H1 (cell line): ENCODE measurements at regions not wholly inside any gene's neighbourhood (a gene's known extent, or its start where the extent isn't known, plus 50 kb on each side); places are given as distances from the start of the nearest gene placed in this dataset.

ENCODE experiments used
- CTCF ChIA-PET: fragments of 300-600 bp; sonication (Branson Sonifier 250); formaldehyde crosslinking; loops from one replicate; lab custom pipeline; 2021; ENCODE audit not compliant: partially characterized antibody; lab: Charles Lee
- POLR2A ChIA-PET: fragments of 300-600 bp; sonication (Branson Sonifier 250); formaldehyde crosslinking; loops from one replicate; lab custom pipeline; 2021; ENCODE audit warnings: inconsistent platforms; ENCODE audit not compliant: partially characterized antibody; lab: Charles Lee
- DNase-seq, 2 experiments: peaks; one replicate each; pipeline versions ENCODE4 v3.0.0 to v3.0.0-alpha.2; 2010 to 2022; ENCODE audit warnings: low spot score in 2 of 2, low read depth in 1 of 2, mixed read lengths in 1 of 2
- FAIRE-seq: peaks from 2 replicates; lab custom pipeline; 2011; peaks lifted over from hg19 to GRCh38; lab: Jason Lieb, UNC
- H2AFZ ChIP-seq: 2 replicates; pipeline ENCODE4 v1.8.1; 2012; ENCODE audit warnings: low read length, inconsistent platforms
- H2AK5ac ChIP-seq: 2 replicates; pipeline ENCODE4 v1.6.1; 2013; ENCODE audit warnings: low read depth, low read length
- H2BK120ac ChIP-seq: replicated peaks from 2 replicates; pipeline ENCODE3; 2013; ENCODE audit warnings: low read depth, low read length, inconsistent platforms
- H2BK12ac ChIP-seq: 2 replicates; pipeline ENCODE4 v1.6.1; 2013; ENCODE audit warnings: low read depth, low read length
- H2BK15ac ChIP-seq: 2 replicates; pipeline ENCODE4 v1.6.1; 2013; ENCODE audit warnings: low read length
- H2BK20ac ChIP-seq: 2 replicates; pipeline ENCODE4 v1.6.1; 2013; ENCODE audit warnings: low read length
- H2BK5ac ChIP-seq: 2 replicates; pipeline ENCODE4 v1.6.1; 2013; ENCODE audit warnings: low read depth, low read length
- H3K14ac ChIP-seq: 2 replicates; pipeline ENCODE4 v1.6.1; 2013; ENCODE audit warnings: inconsistent platforms; ENCODE audit not compliant: insufficient read length
- H3K18ac ChIP-seq: 2 replicates; pipeline ENCODE4 v1.6.1; 2013; ENCODE audit warnings: low read length; ENCODE audit errors: extremely low read depth
- H3K23ac ChIP-seq: 2 replicates; pipeline ENCODE4 v1.6.1; 2013; ENCODE audit warnings: inconsistent platforms; ENCODE audit not compliant: insufficient read length
- H3K23me2 ChIP-seq: 2 replicates; pipeline ENCODE4 v1.6.1; 2013; ENCODE audit warnings: low read depth, low read length
- H3K27ac ChIP-seq: 2 replicates; pipeline ENCODE4 v1.6.1; 2011; ENCODE audit warnings: low read depth, low read length, inconsistent platforms
- H3K27me3 ChIP-seq, 4 experiments: replicated peaks in 1 of 4; 1 replicate in 1 of 4; 2 replicates in 3 of 4; pipeline versions ENCODE4 v1.6.1 to v1.8.1; 2011 to 2013; ENCODE audit warnings: low read length in 3 of 4, mild to moderate bottlenecking in 3 of 4, inconsistent platforms in 2 of 4, mixed read lengths in 2 of 4, moderate library complexity in 1 of 4; ENCODE audit not compliant: control insufficient read depth in 3 of 4, insufficient read depth in 3 of 4; ENCODE audit errors: extremely low read depth in 1 of 4
- H3K36me3 ChIP-seq, 4 experiments: 2 replicates each; pipeline versions ENCODE4 v1.6.1 to v1.8.1; 2011 to 2013; ENCODE audit warnings: mild to moderate bottlenecking in 4 of 4, low read length in 3 of 4, moderate library complexity in 2 of 4, control low read depth in 1 of 4, inconsistent platforms in 1 of 4; ENCODE audit not compliant: insufficient read depth in 4 of 4, control insufficient read depth in 2 of 4
- H3K4ac ChIP-seq: replicated peaks from 2 replicates; pipeline ENCODE3; 2013; ENCODE audit warnings: low read length, low read depth, mixed read lengths, inconsistent platforms; ENCODE audit not compliant: insufficient read length
- H3K4me1 ChIP-seq, 4 experiments: replicated peaks in 1 of 4; 1 replicate in 1 of 4; 2 replicates in 3 of 4; pipeline versions ENCODE4 v1.6.1 to v1.8.1; 2011 to 2013; ENCODE audit warnings: low read length in 3 of 4, inconsistent platforms in 2 of 4, mixed read lengths in 1 of 4; ENCODE audit not compliant: insufficient read depth in 4 of 4, control insufficient read depth in 3 of 4
- H3K4me2 ChIP-seq, 2 experiments: 2 replicates each; pipeline versions ENCODE4 v1.6.1 to v1.8.1; 2011 to 2013; ENCODE audit warnings: low read depth in 2 of 2, low read length in 2 of 2, control low read depth in 1 of 2, inconsistent platforms in 1 of 2, mild to moderate bottlenecking in 1 of 2; ENCODE audit not compliant: insufficient read depth in 1 of 2
- H3K4me3 ChIP-seq, 4 experiments: fragments of 200-600, 300-600 bp in 1 of 4; sonication (generic), shearing (Covaris generic), sonication (Bioruptor Twin) in 1 of 4; 2 replicates each; pipeline versions ENCODE4 v1.5.1 to v1.8.1; 2011 to 2016; ENCODE audit warnings: low read length in 4 of 4, low read depth in 3 of 4, control low read depth in 2 of 4, inconsistent platforms in 2 of 4, mild to moderate bottlenecking in 2 of 4, mixed read lengths in 1 of 4, moderate library complexity in 1 of 4; ENCODE audit not compliant: insufficient read depth in 2 of 4; ENCODE audit errors: extremely low read depth in 1 of 4
- H3K56ac ChIP-seq: replicated peaks from 2 replicates; pipeline ENCODE3; 2013; ENCODE audit warnings: low read depth, mild to moderate bottlenecking, mixed read lengths, low read length, inconsistent platforms; ENCODE audit not compliant: insufficient read length
- H3K79me1 ChIP-seq: 2 replicates; pipeline ENCODE4 v1.6.1; 2013; ENCODE audit warnings: low read depth, low read length, control low read depth
- H3K79me2 ChIP-seq, 2 experiments: 2 replicates each; pipeline versions ENCODE4 v1.6.1 to v1.8.1; 2012 to 2013; ENCODE audit warnings: low read length in 2 of 2, mild to moderate bottlenecking in 2 of 2, inconsistent platforms in 1 of 2; ENCODE audit not compliant: insufficient read depth in 2 of 2, control insufficient read depth in 1 of 2
- H3K9ac ChIP-seq, 4 experiments: replicated peaks in 1 of 4; 1 replicate in 1 of 4; 2 replicates in 3 of 4; pipeline versions ENCODE4 v1.6.1 to v1.8.1; 2011 to 2013; ENCODE audit warnings: low read depth in 3 of 4, low read length in 3 of 4, control low read depth in 2 of 4, mild to moderate bottlenecking in 2 of 4, moderate library complexity in 2 of 4, inconsistent platforms in 1 of 4; ENCODE audit errors: extremely low read depth in 1 of 4
- H3K9me3 ChIP-seq, 2 experiments: 2 replicates each; pipeline versions ENCODE4 v1.6.1 to v1.8.1; 2012 to 2013; ENCODE audit warnings: mild to moderate bottlenecking in 2 of 2, moderate library complexity in 2 of 2, control low read depth in 1 of 2, inconsistent platforms in 1 of 2, low read depth in 1 of 2, low read length in 1 of 2, mixed read lengths in 1 of 2; ENCODE audit not compliant: insufficient read depth in 2 of 2
- H4K20me1 ChIP-seq, 2 experiments: replicated peaks in 1 of 2; 2 replicates each; pipeline versions ENCODE3 to v1.8.1; 2011 to 2013; ENCODE audit warnings: inconsistent platforms in 2 of 2, low read length in 2 of 2, mild to moderate bottlenecking in 1 of 2; ENCODE audit not compliant: insufficient read depth in 2 of 2, control insufficient read depth in 1 of 2
- H4K5ac ChIP-seq: 2 replicates; pipeline ENCODE4 v1.6.1; 2013; ENCODE audit warnings: low read length, low read depth, mixed read lengths, inconsistent platforms; ENCODE audit not compliant: insufficient read length
- H4K8ac ChIP-seq: 2 replicates; pipeline ENCODE4 v1.8.0; 2013; ENCODE audit warnings: mild to moderate bottlenecking, moderate library complexity, low read length, inconsistent platforms; ENCODE audit not compliant: insufficient read depth; ENCODE audit errors: extremely low read depth
- H4K91ac ChIP-seq: replicated peaks from 2 replicates; pipeline ENCODE3; 2013; ENCODE audit warnings: low read length, mixed read lengths, inconsistent platforms; ENCODE audit not compliant: insufficient read length
- ASH2L ChIP-seq: fragments of 200-600, 300-600 bp; sonication (generic); IDR thresholded peaks from one replicate; pipeline ENCODE4 v1.7.1; 2017; ENCODE audit warnings: low read length
- BACH1 ChIP-seq: IDR thresholded peaks from 2 replicates; pipeline ENCODE4 v1.6.1; 2012; ENCODE audit warnings: low read length, improper control_type of control experiment
- CREB1 ChIP-seq: IDR thresholded peaks from 2 replicates; pipeline ENCODE4 v1.6.1; 2012; ENCODE audit warnings: inconsistent platforms
- EP300 ChIP-seq, 2 experiments: IDR thresholded peaks; 1 replicate in 1 of 2; 2 replicates in 1 of 2; pipeline ENCODE4 v1.6.1; 2011 to 2012; ENCODE audit warnings: low read depth in 2 of 2, low read length in 2 of 2, mild to moderate bottlenecking in 2 of 2, borderline replicate concordance in 1 of 2, inconsistent platforms in 1 of 2, moderate library complexity in 1 of 2
- KDM1A ChIP-seq: fragments of 200-600, 300-600 bp; sonication (generic); IDR thresholded peaks from 2 replicates; pipeline ENCODE4 v1.7.1; 2016; ENCODE audit warnings: mild to moderate bottlenecking, low read length, borderline replicate concordance
- KDM5A ChIP-seq: fragments of 200-600 bp; IDR thresholded peaks from 2 replicates; pipeline ENCODE4 v1.7.1; 2012; ENCODE audit warnings: mild to moderate bottlenecking, low read length, inconsistent platforms, mixed read lengths
- SIN3A ChIP-seq, 2 experiments: IDR thresholded peaks in 1 of 2; conservative IDR thresholded peaks in 1 of 2; 2 replicates each; pipeline ENCODE4 v1.6.1; 2011 to 2012; ENCODE audit warnings: low read length in 2 of 2, improper control_type of control experiment in 1 of 2, low read depth in 1 of 2, mild to moderate bottlenecking in 1 of 2
- SUZ12 ChIP-seq: fragments of 200-600 bp; sonication (generic); IDR thresholded peaks from 2 replicates; pipeline ENCODE4 v1.6.1; 2012; ENCODE audit warnings: mild to moderate bottlenecking, inconsistent platforms, low read length, moderate library complexity, mixed read lengths
- TAF7 ChIP-seq: optimal IDR thresholded peaks from 2 replicates; pipeline ENCODE3; 2011; ENCODE audit warnings: low read depth, mild to moderate bottlenecking, inconsistent platforms, low read length, moderate library complexity, borderline replicate concordance
- WGBS, 2 experiments: shearing (Covaris generic) in 1 of 2; methylation state at CpG; one replicate each; pipeline versions ENCODE4 v1.1.6 to v1.1.7; 2013 to 2015; ENCODE audit warnings: low lambda C conversion rate in 2 of 2, mixed read lengths in 2 of 2, inconsistent platforms in 1 of 2, low coverage in 1 of 2, missing lambda C conversion rate in 1 of 2; ENCODE audit not compliant: insufficient replicate concordance in 2 of 2, insufficient coverage in 1 of 2, insufficient read length in 1 of 2; ENCODE audit errors: extremely low coverage in 1 of 2, missing lambda C conversion rate in 1 of 2; 5-methylcytosine and 5-hydroxymethylcytosine counted together
- TF ChIP-seq, protein P1 (sequence below): IDR thresholded peaks from 2 replicates; pipeline ENCODE4 v1.6.1; 2012; ENCODE audit warnings: inconsistent platforms

DNA sequence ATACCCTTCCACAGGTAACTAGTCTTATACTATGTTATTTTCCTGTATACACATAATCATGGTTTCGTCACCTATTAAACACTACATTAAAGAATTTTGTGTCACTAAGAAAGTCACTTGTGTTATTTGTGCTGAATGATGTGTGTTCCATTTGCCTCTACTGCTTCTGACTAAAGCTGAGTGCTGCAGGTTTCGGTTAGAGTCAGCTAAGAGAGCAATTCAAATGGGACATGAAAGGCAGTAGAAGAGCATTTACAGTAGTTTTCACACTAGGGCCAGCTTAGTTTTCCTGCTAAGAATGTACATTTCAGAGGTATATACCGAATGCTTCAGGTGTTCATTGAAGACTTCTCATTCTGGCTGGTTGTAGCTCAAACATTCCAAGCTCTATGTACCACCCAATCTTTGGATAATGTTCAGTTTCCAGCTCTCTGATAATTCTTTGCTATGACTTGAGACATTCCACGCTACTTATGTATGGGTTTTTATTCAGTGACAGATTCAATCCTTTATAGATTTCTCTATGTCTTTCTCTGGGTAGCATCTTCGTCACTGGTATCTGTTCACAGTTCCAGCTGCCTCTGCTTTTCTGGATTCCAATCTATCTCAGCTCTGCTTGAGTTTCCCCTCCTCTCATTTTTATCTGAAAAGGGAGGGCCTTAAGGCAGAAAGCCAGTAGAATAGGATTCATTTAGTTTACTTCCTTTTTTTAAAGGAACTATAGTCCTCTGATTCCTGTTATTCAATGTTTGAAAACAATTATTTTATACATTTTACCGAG lies 164.4 kb downstream of the CXXC4 start:
- Histone ChIP-seq H4K5ac (no peak overlapping the region), H2AK5ac (no peak overlapping the region), H2BK12ac (no peak overlapping the region), H2BK20ac (no peak overlapping the region), H3K4me1 (peaks cover 0 to 5% (median 0%) of the 10 kb centered on the region in 4 experiments; a peak in 1 of 7 replicates), H3K9ac (no peak overlapping the region), H2BK15ac (no peak overlapping the region), H2AFZ (peak overlapping the region; percentile 67; the same call in 1 of the 2 replicates), H2BK5ac (no peak overlapping the region), H3K36me3 (no peaks in the 10 kb centered on the region), H3K9me3 (peaks cover 3 to 4% of the 10 kb centered on the region in 2 experiments; a peak in 2 of 4 replicates), H3K4me2 (no peak overlapping the region), H4K91ac (no peak overlapping the region), H3K23me2 (no peaks in the 10 kb centered on the region), H4K8ac (no peak overlapping the region), H2BK120ac (no peak overlapping the region), H3K79me2 (no peaks in the 10 kb centered on the region), H3K27ac (no peak overlapping the region), H3K23ac (no peak overlapping the region), H3K14ac (no peak overlapping the region), H4K20me1 (no peaks in the 10 kb centered on the region), H3K27me3 (no peaks in the 10 kb centered on the region), H3K4me3 (no peak overlapping the region; a peak in 1 of 8 replicates), H3K18ac (no peak overlapping the region), H3K4ac (no peak overlapping the region), H3K79me1 (no peaks in the 10 kb centered on the region), H3K56ac (no peak overlapping the region)
- POLR2A ChIA-PET: no interaction called here
- TF ChIP-seq EP300 (IDR thresholded peaks at IDR 0.05; ENCODE audit: borderline replicate concordance in 1 of 2, low read depth in 2 of 2, low read length in 2 of 2): no peak
- no peak for TF ChIP-seq CREB1
- no peak for TF ChIP-seq TAF7
- TF ChIP-seq SUZ12: no peak
- TF ChIP-seq KDM1A: no peak
- TF ChIP-seq, protein P1, sequence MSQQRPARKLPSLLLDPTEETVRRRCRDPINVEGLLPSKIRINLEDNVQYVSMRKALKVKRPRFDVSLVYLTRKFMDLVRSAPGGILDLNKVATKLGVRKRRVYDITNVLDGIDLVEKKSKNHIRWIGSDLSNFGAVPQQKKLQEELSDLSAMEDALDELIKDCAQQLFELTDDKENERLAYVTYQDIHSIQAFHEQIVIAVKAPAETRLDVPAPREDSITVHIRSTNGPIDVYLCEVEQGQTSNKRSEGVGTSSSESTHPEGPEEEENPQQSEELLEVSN: no peak
- no peak for TF ChIP-seq KDM5A
- no peak for TF ChIP-seq ASH2L
- no peak for TF ChIP-seq BACH1
- TF ChIP-seq SIN3A (conservative IDR thresholded peaks at IDR 0.05 in 1 of 2, IDR thresholded peaks at IDR 0.05 in 1 of 2; ENCODE audit: low read depth in 1 of 2, low read length in 2 of 2): no peak
- CTCF ChIA-PET: no interaction called here
- no peak for DNase-seq
- 65% methylated on average over 6 of the region's 6 CpGs; no CpG with 5 or more reads in 1 of the 2 experiments for WGBS, 2 experiments
- no peak for FAIRE-seq
